HT1080 (cell line): ENCODE measurements at regions not wholly inside any gene's neighbourhood (a gene's known extent, or its start where the extent isn't known, plus 50 kb on each side); places are given as distances from the start of the nearest gene placed in this dataset.

Experiments used
- DNase-seq: peaks from one replicate; pipeline ENCODE4 v3.0.0-alpha.2; 2015; ENCODE audit warnings: low read depth

DNA sequence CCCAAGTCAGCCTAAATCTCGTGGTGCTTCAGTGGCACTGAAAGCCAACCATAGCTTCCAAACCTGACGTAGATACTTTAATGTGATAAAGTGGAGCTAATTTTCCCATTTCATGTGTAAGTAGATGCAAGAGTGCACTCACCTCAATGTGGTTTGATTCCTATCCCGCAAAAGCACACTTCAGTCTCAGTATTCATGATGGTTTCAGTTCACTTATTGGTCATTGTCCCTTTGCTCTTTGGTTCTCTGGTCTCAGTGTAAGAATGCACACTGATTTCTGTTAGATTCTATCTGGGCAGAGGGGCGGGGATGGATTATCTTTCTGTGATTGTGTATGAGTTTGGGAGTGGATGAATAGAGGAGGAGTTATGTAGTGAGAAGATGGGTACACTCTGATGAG, 340.6 kb downstream of the KCNRG start:
- DNase-seq = no peak

DNA sequence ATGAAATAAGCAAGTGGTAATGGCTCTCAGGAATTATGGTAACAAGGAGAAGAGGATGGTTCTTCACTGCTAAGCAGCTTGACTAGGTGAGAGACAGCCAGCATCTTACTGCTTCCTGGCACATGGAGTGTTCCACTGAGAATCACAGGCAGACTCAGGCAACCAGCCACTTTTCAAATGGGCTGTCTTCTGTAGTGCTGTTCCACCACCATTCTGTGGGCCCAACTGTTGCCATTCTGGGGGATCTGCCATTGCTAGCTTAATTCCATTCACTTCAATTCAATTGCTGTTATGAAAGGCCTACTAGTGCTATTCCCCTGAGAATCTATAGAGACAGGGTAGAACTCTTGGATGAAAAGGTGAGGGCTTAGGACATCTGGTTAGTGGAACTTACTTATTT, 341.9 kb downstream of the KCNRG start:
- no peak for DNase-seq

DNA sequence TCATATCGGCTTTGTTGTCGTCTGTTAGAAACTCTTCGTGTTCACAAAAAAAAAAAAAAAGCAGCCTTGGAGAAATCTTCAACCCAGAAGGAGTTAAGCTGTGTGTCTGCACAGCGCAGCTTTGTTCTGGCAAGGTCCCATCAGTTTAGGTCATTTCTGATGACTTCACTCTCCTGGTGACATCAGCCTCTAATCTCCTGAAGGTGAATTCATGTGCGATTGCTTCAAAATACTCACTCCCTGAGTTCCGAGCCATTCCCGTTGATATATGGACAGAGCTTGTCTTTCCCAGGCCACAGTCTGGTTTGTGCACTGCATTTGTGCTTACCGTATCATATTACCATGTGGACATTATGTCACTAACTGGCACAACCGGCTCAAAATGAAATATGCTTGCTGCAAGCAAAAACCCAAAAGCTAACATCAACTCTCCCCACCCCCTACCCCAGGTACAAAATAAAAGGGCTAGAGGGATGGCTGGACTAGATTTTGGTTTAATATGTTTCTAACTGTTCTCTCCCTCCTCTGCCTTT, 342.4 kb downstream of the KCNRG start:
- DNase-seq = peak; percentile 68

DNA sequence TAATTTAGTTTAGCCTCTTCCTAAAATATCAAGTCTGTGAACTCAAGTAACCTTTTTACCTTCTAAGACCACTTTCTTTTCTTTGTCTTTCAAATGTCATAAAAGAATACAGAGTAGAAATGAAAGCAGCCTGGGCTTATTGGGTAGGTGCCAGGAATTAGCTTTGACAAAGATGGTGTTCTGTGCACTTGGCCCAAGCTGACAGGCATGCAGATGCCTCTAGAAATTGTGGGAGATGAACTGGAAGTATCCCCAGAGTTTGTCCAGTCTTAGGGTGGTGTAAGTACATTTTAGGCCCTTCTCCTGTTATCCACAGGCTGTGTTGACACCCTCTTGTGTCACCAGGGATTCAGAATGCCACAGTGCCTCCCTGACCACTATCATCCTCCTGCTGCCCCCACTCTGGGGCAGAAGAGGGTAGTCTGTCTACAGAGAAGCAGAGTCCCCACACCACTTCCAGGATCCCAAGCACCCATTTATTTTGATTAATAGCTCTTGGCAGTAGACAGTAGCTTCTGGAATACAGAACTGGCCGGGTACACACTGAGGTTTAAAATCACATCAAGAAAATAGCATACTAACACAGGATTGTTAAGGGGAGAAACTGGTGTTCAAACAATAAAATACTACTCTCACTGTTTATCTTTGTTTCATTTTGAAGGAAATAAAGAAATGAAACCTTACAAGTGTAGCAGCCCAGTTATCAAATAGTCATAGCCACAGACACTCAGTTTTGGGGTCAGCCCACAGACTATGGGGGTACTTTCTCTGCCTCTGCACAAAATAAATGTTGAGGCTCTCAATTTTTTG, 343.2 kb downstream of the KCNRG start:
- no peak for DNase-seq

DNA sequence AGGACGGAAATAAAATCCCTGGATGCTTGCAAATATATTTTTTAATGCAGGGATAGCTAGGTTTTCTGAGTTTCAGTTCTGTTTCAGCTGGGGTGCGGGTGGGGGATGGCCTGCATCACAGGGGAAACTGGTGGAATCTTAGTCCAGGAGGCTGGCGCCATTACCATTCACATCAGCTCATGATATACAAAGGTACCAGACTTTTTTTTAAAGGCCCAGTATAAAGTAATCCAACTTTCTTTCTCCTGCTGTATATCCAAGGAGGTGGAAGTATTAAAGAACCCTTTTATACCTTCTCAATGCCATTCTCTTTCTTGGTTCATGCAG, 343.8 kb downstream of the KCNRG start:
- DNase-seq = no peak

DNA sequence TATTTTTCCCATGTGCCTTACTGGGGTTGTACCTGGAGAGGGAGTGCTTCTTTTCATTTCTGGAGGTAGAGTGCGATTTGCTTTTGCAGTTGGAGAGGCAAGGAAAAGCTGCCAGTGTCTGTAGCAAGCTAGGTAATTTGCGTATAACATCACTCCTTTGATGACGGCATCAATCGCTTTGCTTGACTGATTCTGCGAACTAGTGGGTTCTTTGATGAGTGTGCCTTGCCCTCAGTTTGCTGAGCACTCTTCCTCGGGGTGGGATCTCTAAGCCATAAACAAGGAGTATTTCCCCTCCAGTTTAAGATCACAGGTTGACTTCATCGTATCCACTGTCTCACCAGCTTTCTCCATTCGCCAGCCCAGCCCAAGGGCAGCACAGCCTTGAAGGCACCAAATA, 344.5 kb downstream of the KCNRG start:
- DNase-seq = no peak

DNA sequence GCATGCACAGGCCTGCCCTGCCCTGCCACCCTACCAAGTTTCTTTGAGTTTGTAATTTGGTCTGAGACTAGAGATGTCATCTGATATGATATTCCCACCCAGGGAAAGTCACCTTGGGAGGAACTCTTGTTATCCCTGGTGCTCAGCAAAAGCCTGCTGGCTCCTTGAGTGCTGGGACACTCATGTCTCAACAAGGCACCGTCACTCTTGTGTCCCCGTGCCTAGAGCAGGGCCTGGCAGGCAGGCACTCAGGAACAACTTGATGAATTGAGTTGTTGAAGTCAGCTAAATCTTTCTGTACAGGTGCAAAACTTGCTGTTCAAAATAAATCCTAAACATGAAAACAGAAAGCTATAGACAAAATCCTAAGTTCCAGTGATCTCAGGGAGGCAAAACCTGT, 345.4 kb downstream of the KCNRG start:
- no peak for DNase-seq

DNA sequence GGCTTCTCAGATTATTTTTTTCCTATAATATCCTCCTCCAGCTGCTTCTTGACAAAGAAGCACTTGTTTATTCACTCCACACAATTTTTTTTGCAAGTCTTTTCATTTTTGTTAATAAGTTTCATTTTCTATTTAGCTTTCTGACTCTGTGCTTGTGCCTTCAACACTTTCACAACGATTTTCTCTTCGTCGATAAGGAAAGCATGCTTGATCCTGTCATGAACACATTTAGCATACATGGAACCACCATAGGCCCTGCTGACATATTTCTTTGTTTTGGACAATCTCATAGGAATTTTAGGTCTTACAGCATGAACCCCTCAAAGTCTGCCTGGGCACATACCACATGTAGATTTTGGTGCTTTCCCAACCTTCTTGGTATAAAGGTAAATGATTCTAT, 346.0 kb downstream of the KCNRG start:
- no peak for DNase-seq

DNA sequence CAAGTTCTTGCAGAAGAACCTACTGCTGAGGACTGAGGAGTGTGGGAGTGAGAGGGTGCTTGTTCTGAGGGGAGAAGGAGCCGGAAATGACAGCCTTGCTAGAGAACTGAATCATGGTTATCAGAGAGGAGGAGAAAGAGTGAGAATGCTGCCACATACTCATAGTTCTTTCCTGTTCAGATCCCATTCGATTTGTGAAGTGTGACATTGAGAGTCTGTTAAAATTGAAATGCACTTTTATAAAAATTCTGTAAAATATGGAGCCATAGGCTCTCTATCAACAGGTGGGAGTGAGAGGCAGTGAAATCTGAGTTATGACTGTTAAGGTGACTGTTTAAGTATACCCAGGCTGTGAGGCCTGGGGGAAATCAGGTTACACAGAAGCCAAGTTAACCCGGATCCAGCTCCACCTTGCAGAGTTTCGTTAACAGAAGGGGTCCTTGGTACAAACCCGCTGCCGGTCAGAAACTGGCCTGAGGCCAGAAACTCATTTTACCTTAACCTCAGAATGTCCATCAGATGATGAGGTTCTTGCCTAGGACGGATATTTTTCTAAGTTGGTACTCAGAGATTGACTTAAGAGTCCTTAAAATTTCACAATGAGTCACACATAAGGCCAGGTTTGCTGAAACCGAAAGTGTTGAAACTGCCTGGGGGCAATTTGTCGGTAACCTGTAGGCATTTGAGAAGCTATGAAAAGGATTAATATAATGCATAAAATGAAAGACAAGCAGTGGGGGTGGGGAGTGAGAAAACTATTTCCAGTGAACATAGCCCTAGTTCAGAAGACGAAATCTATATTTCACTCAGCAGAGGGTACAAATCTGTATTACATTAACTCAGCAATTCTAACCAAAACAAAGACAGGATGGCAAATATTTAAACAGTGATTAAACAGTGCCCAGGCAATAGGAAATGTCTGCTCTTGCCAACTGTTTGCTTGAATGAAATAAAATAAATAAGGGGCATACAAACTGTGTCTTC, 350.5 kb downstream of the KCNRG start:
- peak; percentile 75 for DNase-seq

DNA sequence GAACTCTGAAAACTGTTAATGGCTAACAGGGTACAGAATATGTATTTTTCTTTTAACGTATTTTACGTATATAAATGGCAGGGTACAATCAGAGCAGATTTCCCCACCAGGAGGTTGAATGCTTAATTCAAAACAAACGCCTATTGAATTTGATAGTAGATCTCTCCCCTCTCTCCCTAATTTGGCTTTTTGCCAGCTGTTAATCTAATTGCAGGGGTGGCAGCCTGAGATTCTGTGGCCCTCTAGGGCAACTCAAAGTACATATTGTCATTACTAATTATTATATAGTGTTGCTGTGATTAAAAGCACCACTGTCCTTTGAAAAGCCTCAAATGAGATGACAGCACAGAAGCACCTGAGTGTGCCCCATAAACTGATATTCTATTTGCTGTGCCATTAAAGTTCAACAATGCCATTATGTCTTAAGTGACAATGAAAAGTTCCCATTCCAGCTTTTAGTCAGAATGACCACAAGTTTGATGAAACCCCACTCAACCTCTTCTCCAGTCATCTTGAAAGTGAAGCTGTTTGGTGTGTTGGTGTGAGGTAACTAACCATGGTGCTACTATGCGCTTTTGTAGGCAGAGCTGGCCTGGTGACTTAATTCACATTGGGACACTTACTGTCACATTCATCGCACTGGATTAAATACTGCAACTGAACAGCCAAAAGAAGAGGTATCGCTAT, 351.4 kb downstream of the KCNRG start:
- DNase-seq = no peak

DNA sequence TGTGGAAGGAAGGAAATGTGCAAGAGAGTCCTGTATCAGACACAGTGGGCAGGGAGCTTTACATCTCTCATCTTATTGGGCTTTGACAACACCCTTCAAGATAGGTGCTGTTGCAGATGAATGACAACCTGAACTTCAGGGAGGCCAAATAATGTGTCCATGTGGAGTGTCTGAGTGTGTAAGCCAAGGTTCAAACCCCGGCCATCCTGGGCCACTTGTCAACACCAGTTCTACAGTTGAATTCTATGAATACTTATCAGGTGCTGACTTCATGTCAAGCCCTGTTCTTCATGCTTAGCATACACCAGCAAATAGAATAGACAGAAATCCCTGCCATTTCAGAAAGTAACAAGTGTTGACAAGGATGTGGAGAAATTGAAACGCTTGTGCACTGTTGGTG, 354.4 kb downstream of the KCNRG start:
- DNase-seq = no peak

DNA sequence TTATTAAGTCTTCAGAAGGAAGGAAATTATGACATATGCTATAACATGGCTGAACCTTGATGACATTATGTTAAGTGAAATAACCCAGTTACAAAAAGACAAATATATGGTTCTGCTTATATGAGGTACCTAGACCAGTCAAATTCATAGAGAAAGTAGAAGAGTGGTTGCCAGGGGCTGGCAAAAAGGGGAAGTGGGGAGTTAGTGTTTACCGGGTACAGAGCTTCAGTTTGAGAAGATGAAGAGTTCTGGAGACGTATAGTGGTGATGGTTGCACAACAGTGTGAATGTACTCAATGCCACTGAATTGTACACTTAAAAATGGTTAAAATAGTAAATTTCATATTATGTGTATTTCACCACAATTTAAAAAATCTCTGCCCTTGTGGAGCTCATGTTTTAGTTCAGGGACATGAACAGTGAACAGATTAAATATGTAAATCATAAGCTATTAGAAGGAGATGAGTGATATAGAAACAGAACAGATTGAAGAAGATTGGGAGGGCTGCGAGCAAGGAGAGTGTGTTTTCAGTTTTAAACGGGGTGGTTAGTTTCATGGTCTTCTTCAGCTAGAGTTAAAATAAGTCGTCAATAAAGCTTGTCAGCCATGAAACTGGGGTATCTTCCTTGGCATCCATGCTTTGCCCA, 355.2 kb downstream of the KCNRG start:
- no peak for DNase-seq

DNA sequence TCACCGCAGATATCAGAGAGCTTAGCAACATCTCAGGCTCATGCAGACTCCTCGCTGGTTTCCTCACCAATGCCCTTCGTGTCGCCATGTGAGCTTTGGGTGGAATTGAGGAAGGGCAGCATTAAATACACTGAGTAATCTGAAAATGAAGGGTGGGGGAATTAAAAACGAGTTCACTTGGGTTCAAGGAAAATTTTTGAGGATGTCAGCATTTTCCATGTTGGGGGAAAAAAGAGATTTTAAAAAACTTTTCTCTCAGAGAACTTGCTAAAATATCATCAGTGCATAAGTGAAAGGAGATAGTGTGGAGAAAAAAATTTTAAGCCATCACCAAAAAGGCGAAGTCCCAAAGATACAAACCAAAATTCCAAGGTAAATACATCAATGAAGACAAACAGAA, 359.3 kb downstream of the KCNRG start:
- DNase-seq = no peak

DNA sequence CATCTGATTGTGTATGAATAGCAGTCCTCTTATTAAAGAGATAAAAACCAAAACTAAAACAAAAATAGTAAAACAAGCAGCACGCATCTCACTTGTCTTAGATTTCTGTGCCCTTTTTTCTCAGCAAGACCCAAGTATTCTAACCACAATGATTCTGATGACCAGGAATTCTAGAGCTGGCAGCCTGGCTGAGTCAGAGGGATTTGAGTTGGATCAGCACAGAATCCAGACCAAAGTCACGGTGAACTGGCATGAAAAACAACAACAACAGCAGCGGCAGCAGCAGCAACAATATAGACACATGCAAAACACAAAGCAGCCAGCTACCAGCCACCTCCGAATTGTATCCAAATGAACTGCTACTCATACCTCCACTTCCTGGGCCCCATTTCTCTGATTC, 360.5 kb downstream of the KCNRG start:
- DNase-seq = peak; percentile 74

DNA sequence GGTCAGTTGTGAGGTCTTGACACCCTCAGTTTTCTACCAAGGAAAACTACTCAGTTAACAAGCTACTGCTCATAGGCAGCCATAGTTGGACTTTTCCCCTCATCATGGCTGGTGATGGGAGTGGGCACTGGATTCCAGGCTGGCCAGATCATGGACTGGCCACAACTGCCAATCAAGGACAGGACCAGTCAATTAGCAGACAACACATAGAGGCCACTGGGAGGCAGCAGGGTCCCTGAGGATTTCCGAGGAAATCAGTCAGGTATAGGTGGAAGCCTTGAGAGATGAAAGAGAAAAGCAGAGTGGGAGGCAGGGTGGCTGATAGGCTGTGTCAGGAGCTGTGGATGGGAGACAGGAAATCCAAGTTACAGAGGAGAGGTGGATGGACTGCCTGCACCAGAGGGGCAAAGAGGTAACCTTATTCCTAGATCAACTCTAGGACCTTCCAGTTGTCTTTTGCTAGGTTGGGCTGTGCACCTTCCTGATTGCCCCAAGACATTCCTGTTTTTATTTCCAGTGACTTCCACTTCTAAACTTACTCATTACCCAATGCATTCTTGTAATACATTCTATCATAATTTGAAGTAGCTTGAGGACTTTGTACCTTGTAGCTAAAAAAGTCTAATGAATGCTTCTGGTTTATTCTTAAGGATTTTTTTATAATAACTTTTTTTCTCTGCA, 361.8 kb downstream of the KCNRG start:
- DNase-seq = no peak

DNA sequence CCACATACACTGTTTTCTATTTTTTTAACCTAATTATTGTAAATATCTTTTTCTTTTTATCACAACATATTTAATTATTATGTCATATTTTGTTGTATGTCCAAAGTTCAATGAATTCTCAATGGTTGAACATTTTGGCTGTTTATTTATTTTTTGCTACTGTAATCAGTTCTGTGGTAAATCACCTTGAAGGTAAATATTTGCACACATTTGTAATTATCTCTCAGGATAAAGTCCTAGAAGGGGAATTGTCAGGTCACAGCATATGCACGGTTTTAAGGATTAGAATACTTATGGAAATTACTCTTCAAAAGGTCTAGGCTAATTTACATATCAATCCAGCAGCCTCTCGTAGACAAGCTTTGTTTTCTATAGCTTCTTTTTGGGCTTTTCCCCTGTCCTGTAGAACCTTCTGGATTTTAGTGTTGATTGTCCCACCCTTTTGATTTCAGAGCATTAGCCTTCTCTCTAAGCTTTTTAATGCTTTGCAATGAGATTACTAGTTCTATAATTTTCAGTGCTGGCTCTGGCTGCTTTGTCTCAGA, 362.6 kb downstream of the KCNRG start:
- DNase-seq = no peak

DNA sequence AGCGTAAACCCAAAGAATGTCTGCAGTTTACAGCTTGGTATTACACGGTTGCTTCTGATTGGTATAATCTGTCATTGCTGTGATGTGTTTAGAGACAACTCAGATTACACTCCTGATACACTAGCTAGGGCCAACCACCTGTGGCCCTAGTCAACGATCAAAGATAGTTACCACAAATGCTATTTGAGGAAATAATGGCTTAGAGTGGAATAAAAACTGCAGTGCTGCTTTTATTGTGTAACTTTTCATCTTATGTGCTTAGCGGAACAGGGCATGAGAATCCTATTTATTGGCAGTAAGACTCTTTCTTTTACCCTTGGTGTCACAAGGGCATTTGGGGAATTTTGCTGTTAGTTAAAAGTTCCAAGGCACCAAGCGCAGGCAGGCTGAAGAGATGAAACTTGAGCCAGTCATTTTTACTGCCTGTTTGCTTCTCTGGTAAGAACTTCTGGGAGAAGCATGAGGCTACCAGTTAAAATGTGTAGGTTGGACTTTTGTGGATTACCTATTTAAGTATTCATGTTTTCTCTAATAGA, 363.3 kb downstream of the KCNRG start:
- DNase-seq = no peak

DNA sequence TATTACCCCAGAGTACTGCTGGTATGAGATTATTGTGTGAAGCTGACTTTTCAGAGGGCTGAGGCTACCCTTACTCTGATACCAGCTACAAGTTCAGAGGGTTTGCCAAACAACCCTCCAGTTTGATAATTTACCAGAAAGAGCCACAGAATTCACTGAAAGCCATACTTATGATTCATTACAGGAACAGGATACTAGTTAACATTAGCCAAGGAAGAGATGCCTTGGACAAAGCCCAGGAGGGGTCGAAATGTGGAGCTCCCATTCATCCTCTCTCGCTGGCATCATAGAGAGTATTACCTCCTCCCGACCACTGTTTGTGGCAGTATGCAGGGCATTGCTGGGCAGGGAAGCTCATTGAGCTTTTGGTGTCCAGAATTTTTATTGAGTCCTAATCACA, 364.3 kb downstream of the KCNRG start:
- DNase-seq = peak; percentile 17

DNA sequence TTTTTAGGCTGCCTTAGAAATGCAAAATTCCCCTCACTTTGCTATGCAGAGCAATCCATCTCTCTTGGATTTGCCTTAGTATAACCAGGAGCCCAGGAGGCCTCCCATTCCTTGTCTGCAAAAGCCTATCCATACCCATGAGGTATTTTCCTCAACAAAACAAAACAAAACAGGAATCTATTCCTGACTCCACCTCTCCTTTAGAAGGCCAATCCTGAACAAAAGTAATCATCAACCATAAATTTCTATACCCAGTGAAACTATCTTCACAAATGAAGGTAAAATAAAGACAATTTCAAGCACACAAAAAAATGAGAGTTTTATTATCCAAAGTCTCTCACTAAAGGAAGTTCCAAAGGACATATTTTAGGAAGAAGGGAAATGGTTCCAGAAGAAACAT, 365.7 kb downstream of the KCNRG start:
- no peak for DNase-seq

DNA sequence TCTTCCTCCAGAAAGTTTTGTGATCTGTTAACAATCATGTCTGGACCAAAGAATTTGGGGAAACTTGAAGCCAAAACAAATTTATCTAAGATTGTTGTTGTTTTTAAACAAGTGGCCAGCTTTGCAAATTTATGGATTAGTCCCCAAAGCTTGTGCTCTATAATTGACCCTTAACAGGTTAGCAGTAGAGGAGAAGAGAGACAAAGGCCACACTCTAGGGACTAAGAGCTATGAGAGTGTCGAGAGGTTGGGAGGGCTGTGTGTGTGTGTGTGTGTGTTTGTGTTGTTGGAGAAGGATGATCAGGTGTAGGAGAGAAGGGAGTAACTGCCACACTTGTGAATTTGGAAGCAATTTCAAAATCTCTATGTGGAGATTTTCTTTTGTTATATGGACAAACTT, 367.3 kb downstream of the KCNRG start:
- DNase-seq = no peak
